Activated CD4-positive, alpha-beta T cell treated with anti-CD3 and anti-CD28 coated beads, Interleukin-2, amount 50 U/mL, for 4 hours (primary cell): ENCODE measurements at regions not wholly inside any gene's neighbourhood (a gene's known extent, or its start where the extent isn't known, plus 50 kb on each side); places are given as distances from the start of the nearest gene placed in this dataset.

Experiments used
- DNase-seq, 2 experiments: peaks; one replicate each; pipeline ENCODE4 v3.0.0-alpha.2; 2020

GRCh38 chr13:26456650-26457049, 100.8 kb upstream of the WASF3 start:
- no peak for DNase-seq

- no peak for DNase-seq
Observed at GRCh38 chr13:26457212-26457611, 100.3 kb upstream of the WASF3 start.

DNA sequence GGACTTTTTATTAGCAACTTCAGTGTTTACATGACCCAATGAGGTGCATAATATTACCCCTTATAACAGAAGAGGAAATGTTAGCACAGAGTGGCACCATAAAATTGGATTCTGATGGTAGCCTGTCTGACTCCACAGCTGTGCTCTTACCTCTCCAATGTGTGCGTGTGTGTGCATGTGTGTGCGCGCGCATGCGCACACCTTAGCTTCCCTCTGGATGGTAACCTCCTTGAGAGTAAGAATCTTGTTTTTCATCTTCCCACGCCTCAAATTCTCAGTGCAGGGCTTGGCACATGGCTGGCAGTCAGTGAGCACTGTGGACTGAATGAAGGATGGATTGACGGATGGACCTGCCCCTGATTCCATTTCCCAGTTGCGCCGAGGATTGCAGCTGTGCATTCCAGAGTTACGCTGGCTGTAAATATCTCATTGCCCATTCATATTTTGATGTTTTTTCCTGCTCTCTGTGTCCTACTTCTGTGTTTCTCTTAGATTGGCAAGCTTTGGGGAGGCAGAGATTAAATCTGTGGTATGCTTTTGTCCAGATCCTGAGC, 99.2 kb upstream of the WASF3 start:
- DNase-seq: no peak

DNA sequence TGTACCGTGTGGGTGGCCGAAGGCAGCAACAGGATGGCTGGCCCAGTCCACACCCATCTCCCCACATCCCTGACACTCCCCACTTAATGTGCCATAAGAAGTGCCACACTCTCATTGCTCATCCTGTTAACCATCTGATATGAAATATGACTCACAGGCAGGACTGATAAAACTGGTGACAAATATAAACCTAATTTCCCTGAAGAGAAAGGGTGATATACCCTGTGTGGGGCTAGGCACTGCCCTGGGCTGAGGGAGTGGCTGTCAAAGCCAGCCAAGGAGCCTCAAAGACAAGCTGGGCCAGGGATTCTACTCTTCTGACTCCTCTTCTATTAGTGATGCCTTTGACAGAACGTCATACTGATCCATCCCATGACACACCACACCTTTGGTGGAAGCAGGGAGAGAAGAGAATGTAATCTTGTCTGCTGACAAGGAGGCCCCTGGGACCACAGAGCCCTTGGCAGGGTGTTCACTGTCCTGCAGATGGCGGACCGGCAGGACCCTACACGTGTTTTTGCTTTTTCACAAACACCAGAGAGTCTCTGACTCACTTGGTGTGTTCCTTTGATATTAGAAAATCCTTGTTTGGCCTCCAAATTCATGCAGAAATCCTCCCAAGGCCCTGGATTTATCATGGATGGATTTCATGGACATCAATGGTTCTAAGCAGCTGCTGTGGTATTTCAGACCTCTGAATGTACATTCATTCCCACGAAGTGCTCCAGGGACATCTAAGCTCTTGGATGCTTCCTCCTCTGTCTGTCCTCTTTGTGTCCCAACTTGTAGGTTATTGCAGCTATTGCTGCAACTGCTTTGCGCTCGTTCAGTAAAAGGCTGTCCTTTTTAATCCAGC, 98.0 kb upstream of the WASF3 start:
- DNase-seq: no peak

DNA sequence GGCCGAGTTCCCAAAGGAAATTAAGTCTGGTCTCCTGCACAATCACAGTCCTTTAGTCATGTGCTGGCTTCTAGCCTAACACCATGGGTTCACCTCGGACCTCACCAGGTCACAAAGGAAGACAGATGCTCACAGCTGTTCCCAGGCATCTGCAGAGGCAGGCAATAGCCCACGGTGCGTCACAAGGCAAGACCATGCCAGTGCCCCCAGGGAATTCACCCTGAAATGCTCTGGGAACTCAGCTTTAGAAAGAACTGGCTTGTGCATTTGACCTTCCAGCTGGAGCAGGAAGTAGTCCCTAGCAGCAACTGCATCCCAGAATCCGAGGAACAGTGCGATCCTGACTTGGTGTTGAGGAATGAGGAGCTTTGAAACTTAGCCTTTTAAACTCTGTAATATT, 96.8 kb upstream of the WASF3 start:
- no peak for DNase-seq

DNA sequence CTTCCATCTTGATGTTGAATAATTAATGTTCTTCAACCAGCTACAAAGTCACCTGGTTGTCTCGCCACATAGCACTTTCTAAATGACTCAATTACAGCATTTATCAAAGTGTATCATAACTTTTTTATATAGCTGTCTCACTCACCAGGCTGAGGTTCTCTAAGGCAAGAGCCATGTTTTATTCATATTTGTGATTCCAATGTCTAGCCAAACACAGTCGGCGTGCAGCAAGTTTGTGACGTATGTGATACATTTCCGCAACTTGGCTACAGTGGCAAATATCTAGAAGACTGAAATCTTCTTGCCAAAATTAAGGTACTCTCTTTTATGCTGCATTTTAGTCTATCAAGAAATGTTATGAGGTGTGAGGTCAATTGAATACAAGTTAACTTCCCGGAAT, 94.2 kb upstream of the WASF3 start:
- no peak for DNase-seq

DNA sequence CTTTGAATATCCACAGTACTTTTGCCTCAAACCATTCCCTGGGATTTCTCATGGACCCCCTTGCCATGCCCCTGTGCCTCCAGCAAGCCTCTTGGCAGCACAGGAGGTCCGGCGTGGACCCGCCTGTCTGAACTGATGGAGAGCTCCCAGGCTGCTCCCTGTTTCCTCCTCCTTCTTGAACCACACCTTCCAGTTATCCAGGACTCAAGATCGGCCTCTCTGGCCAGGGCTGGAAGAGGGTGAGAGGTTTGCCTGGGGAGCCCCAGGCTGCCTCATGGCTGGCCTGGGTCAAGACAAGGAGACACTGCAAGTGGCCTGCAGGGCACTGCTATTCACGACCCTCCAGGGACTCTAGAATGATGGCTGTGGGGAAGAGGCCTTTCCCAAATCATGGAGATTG, 93.6 kb upstream of the WASF3 start:
- no peak for DNase-seq

- no peak for DNase-seq
Observed at GRCh38 chr13:26465514-26465913, 92.0 kb upstream of the WASF3 start.

GRCh38 chr13:26465954-26466353, 91.5 kb upstream of the WASF3 start:
- no peak for DNase-seq

GRCh38 chr13:26468265-26468801, 89.2 kb upstream of the WASF3 start:
- no peak for DNase-seq

DNA sequence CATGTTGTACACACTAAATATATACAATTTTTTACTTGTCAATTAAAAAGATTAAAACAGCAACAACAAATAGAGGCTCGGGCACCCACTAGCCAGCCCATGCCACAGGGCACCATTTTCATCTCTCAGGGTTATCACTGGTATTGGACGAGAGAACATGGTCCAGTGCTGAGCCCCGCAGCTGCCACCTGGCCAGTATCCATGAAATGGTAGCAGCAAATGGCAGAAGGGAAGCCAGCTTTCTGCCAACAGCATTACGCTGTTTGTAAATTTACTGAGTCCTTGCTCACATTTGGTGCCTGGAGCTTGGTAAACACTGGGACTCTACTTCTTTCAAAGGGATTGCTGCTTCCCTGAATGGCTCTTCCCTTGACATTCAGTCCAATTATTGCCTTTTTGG, 87.9 kb upstream of the WASF3 start:
- DNase-seq: no peak

DNA sequence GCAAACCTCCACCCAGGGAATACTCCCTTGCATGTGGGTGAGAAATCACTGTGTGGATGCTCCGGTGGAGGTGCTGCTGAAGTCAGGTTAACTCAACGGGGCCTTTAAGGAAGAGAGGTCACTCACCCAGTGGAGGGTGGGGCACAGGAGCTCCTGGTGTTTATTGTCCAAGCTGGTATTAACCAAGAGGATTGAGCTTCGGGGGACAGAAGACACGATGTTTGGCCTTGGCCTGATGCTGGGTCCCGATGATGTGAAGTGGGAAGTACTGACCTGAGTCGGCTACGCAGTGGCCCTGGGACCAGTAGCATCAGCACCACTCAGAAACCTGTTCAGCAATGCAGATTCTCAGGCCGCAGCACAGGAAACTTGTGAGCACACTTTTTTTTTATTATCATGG, 85.7 kb upstream of the WASF3 start:
- no peak for DNase-seq

GRCh38 chr13:26473571-26474230, 83.8 kb upstream of the WASF3 start:
- no peak for DNase-seq

DNA sequence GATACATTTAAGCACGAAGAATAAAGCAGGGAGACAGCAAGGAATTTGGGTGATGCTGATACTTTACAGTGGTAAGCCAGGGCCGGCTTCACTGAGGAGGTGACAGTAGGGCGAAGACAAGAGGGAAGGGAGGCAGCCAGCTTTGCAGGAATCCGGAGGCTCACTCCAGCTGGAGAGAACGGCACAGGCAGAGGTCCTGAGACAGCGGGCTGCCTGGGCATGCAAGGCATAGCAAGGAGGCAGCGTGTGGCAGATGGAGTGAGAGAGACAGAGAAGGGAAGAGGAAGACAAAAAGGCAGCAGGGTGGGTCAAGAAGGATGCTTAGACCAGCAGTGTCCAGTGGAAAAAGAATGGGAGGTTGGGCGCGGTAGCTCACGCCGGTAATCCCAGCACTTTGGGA, 83.2 kb upstream of the WASF3 start:
- DNase-seq: no peak

GRCh38 chr13:26475176-26476110, 82.0 kb upstream of the WASF3 start:
- no peak for DNase-seq

DNA sequence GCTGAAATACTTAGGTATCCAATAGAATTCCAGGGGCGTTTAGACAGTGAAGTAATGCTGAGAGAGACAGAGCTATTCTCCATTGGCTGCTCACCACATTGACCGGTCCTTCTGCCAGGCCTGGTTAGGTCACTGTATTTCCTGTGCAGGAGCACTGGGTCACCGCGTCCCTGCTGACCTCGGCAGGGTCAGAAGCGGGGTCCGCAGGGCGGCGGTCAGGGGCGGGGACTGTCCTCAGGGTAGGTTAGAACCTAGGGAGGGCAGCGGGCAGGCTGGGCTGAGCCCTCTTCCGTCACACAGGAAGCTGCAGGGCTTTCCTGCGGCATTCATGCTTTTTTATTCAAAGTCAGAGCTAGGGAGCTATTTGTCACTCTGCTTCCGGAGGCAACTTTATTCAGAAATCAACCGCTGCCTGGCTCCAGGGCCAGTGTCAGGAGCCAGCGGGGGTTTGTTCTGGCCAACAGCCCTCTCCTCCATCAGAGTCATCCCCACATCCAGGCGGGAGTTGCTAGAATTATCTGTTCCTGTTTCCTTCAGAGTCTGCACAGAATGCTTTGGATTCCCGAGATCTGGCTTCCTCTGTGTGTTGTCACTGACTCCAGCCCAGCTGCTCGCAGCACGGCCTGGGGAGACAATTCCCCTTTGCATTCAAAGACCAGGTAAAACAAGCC, 81.2 kb upstream of the WASF3 start:
- DNase-seq: no peak

DNA sequence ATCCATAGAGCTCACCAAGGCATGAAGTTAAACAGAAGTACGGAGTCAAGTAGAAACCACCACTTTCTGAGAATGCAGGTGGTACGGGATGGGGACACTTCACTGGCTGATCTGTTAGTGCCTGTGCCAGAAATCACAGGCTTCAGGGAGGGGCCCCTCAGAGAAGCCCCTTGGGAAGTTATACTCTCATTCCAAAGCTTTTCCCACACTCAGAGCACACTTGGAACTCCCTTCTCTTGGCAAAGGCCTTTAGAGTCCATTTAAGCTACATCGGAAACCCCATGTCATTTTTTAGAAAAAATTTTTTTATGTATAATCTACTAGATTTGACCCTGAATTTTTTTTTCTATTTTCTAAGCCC, 80.7 kb upstream of the WASF3 start:
- DNase-seq: no peak

- no peak for DNase-seq
Observed at GRCh38 chr13:26477681-26478080, 79.8 kb upstream of the WASF3 start.

DNA sequence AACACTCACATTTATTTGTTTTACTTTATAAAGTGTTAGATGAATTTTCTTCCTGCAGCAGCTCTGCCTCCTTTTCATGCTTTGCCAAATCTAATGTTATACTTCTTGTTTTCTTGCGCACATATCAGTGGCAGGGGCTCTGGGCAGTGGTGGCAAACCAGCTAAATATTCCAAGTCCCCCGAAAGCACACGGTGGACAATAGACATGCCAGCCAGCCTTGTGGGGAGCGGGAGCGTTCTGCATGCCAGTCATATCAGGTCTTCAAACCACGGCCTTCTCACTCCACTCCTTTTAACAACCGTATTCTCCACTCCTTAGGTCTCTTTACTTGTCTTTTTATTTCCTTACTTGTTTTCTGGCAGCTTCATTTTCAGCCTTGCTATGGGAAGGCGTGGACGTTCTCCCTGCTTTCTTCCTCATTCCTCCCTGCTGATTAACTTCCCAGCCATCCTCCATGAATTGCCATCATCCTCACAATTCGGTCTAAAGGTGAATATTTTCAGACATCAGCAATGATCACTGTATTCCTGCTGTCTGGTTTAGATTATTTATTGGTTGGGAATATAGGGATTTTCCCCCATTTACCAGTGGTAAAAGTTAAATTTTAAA, 77.1 kb upstream of the WASF3 start:
- no peak for DNase-seq

GRCh38 chr13:26482451-26483197, 74.9 kb upstream of the WASF3 start:
- peak; percentile 38 to 50 for DNase-seq

GRCh38 chr13:26483546-26483945, 73.9 kb upstream of the WASF3 start:
- no peak for DNase-seq
